ENCODE measurements at regions not wholly inside any gene's neighbourhood (a gene's known extent, or its start where the extent isn't known, plus 50 kb on each side); places are given as distances from the start of the nearest gene placed in this dataset.

- TF ChIP-seq CTCF (IDR thresholded peaks at IDR 0.05) = no peak
- H3K4me1 ChIP-seq = no peaks in the 10 kb centered on the region
- DNase-seq = no peak
- H3K36me3 ChIP-seq = no peaks in the 10 kb centered on the region
- no peak overlapping the region for H3K4me3 ChIP-seq
- intact Hi-C loops (cut with DNase I) = no loop called here
- no peaks in the 10 kb centered on the region for H3K27me3 ChIP-seq
- H3K27ac ChIP-seq = no peak overlapping the region
- no peaks in the 10 kb centered on the region for H3K9me3 ChIP-seq
- ATAC-seq = no peak
Observed at GRCh38 chr13:58467176-58467575, 835.6 kb downstream of the PCDH17 start.

GRCh38 chr13:58472483-58472882 lies 840.9 kb downstream of the PCDH17 start:
- DNase-seq (no peak), ATAC-seq (no peak)
- Histone ChIP-seq H3K9me3 (no peaks in the 10 kb centered on the region), H3K4me3 (no peak overlapping the region), H3K27ac (no peak overlapping the region), H3K27me3 (no peaks in the 10 kb centered on the region), H3K36me3 (no peaks in the 10 kb centered on the region), H3K4me1 (no peaks in the 10 kb centered on the region)
- intact Hi-C loops (cut with DNase I) = no loop called here
- no peak for TF ChIP-seq CTCF (IDR thresholded peaks at IDR 0.05)

- intact Hi-C loops (cut with DNase I) = no loop called here
- ATAC-seq (no peak), DNase-seq (no peak)
- TF ChIP-seq CTCF (IDR thresholded peaks at IDR 0.05) = no peak
- no peak overlapping the region for H3K27ac ChIP-seq
- no peaks in the 10 kb centered on the region for H3K4me1 ChIP-seq
- no peaks in the 10 kb centered on the region for H3K36me3 ChIP-seq
- H3K27me3 ChIP-seq = no peaks in the 10 kb centered on the region
- H3K4me3 ChIP-seq = no peak overlapping the region
- H3K9me3 ChIP-seq = no peaks in the 10 kb centered on the region
Observed at GRCh38 chr13:58474581-58474980, 843.0 kb downstream of the PCDH17 start.

- no peaks in the 10 kb centered on the region for H3K36me3 ChIP-seq
- H3K4me3 ChIP-seq = no peak overlapping the region
- no peak overlapping the region for H3K27ac ChIP-seq
- no peak for ATAC-seq
- TF ChIP-seq CTCF (IDR thresholded peaks at IDR 0.05) = no peak
- DNase-seq = no peak
- H3K27me3 ChIP-seq = no peaks in the 10 kb centered on the region
- H3K4me1 ChIP-seq = no peaks in the 10 kb centered on the region
- intact Hi-C loops (cut with DNase I) = no loop called here
- H3K9me3 ChIP-seq = no peaks in the 10 kb centered on the region
Observed at GRCh38 chr13:58476206-58476918, 844.8 kb downstream of the PCDH17 start.

- intact Hi-C loops (cut with DNase I) = no loop called here
Observed at GRCh38 chr13:58478858-58479257, 847.3 kb downstream of the PCDH17 start.

More at GRCh38 chr13:58478858-58479257, 847.3 kb downstream of the PCDH17 start:
- Histone ChIP-seq H3K9me3 (no peaks in the 10 kb centered on the region), H3K36me3 (no peaks in the 10 kb centered on the region), H3K4me1 (no peaks in the 10 kb centered on the region), H3K27me3 (no peaks in the 10 kb centered on the region), H3K27ac (no peak overlapping the region), H3K4me3 (no peak overlapping the region)
- ATAC-seq (no peak), DNase-seq (no peak)
- TF ChIP-seq CTCF (IDR thresholded peaks at IDR 0.05) = no peak

Measured in upper lobe of right lung (tissue), 1 donor.